Upper lobe of left lung (tissue), 6 donors: ENCODE measurements at regions not wholly inside any gene's neighbourhood (a gene's known extent, or its start where the extent isn't known, plus 50 kb on each side); places are given as distances from the start of the nearest gene placed in this dataset.

Experiments
- ATAC-seq, 2 donors: fragments of 200-7000 bp; cut with Tn5 transposase; one replicate each; pipeline ENCODE4 v1.9.1; 2022; ENCODE audit warnings: mild to moderate bottlenecking in 2 of 2, moderate library complexity in 2 of 2; ENCODE audit not compliant: low FRiP score in 2 of 2
- DNase-seq, 2 donors: peaks; one replicate each; pipeline ENCODE4 v3.0.0-alpha.2; 2019 to 2020
- H3K27ac ChIP-seq, 4 donors: fragments of 200-600 bp; sonication (generic); one replicate each; pipeline ENCODE4 v1.5.1; 2016 to 2019
- H3K27me3 ChIP-seq, 4 donors: fragments of 200-600 bp; sonication (generic); one replicate each; pipeline ENCODE4 v1.5.1; 2017 to 2019
- H3K36me3 ChIP-seq, 4 donors: fragments of 200-600 bp; sonication (generic); one replicate each; pipeline ENCODE4 v1.5.1; 2016 to 2019
- H3K4me1 ChIP-seq, 4 donors: fragments of 200-600 bp; sonication (generic); one replicate each; pipeline ENCODE4 v1.5.1; 2018 to 2019
- H3K4me3 ChIP-seq, 4 donors: fragments of 200-600 bp; sonication (generic); one replicate each; pipeline ENCODE4 v1.5.1; 2017 to 2019; ENCODE audit warnings: mild to moderate bottlenecking in 2 of 4, moderate library complexity in 1 of 4
- H3K9me3 ChIP-seq, 4 donors: fragments of 200-600 bp; sonication (generic); one replicate each; pipeline ENCODE4 v1.5.1; 2018 to 2019
- CTCF ChIP-seq, 6 experiments: fragments of 450-650 bp in 4 of 6; fragments of 200-600 bp in 2 of 6; sonication (generic) in 2 of 6; IDR thresholded peaks; one replicate each; pipeline ENCODE4 v1.5.1; 2016 to 2019; ENCODE audit warnings: antibody characterized with exemption in 6 of 6
- EP300 ChIP-seq, 4 donors: sonication (generic); formaldehyde crosslinking; IDR thresholded peaks; one replicate each; pipeline ENCODE4 v1.5.1; 2017; ENCODE audit warnings: antibody characterized with exemption in 4 of 4, control low read depth in 2 of 4
- POLR2A ChIP-seq, 4 donors: fragments of 450-650 bp; IDR thresholded peaks; one replicate each; pipeline ENCODE4 v1.5.1; 2016 to 2017; ENCODE audit warnings: antibody characterized with exemption in 4 of 4, mild to moderate bottlenecking in 2 of 4
- POLR2AphosphoS5 ChIP-seq, 2 donors: sonication (generic); formaldehyde crosslinking; IDR thresholded peaks; one replicate each; pipeline ENCODE4 v1.5.1; 2017; ENCODE audit warnings: antibody characterized with exemption in 2 of 2
- WGBS, 2 donors: methylation state at CpG; one replicate each; pipeline ENCODE4 v1.1.5; 2017 to 2018; 5-methylcytosine and 5-hydroxymethylcytosine counted together
- donor health status: DM: no; HTN: no; CAD: no; lungs with moderate emphysema.
- donor health status: DM: no; HTN: yes; CAD: no; lungs with severe emphysema.

- DNase-seq (no peak), ATAC-seq (no peak)
- Histone ChIP-seq H3K4me3 (no peak overlapping the region), H3K36me3 (no peaks in the 10 kb centered on the region), H3K4me1 (no peaks in the 10 kb centered on the region), H3K27me3 (no peaks in the 10 kb centered on the region), H3K9me3 (no peaks in the 10 kb centered on the region), H3K27ac (no peak overlapping the region)
- TF ChIP-seq POLR2A (IDR thresholded peaks at IDR 0.05) (no peak), EP300 (IDR thresholded peaks at IDR 0.05) (no peak), POLR2AphosphoS5 (IDR thresholded peaks at IDR 0.05) (no peak), CTCF (IDR thresholded peaks at IDR 0.05) (no peak)
- WGBS, 2 donors: 91% methylated on average over 1 of the region's 1 CpG; no CpG with 5 or more reads in 1 of the 2 donors
These were observed 257.9 kb upstream of the AKR1E2 start for GRCh38 chr10:4568086-4568485.

GRCh38 chr10:4567637-4568036 lies 258.4 kb upstream of the AKR1E2 start:
- no peaks in the 10 kb centered on the region for H3K36me3 ChIP-seq
- no peak for ATAC-seq

GRCh38 chr10:4566011-4566410 lies 260.0 kb upstream of the AKR1E2 start:
- DNase-seq (no peak), ATAC-seq (no peak)
- Histone ChIP-seq H3K9me3 (no peaks in the 10 kb centered on the region), H3K4me3 (no peak overlapping the region), H3K27ac (no peak overlapping the region), H3K36me3 (no peaks in the 10 kb centered on the region), H3K27me3 (no peaks in the 10 kb centered on the region), H3K4me1 (no peaks in the 10 kb centered on the region)
- WGBS, 2 donors: 77 to 78% methylated on average over 2 of the region's 2 CpGs
- no peak for TF ChIP-seq POLR2AphosphoS5 (IDR thresholded peaks at IDR 0.05)
- no peak for TF ChIP-seq EP300 (IDR thresholded peaks at IDR 0.05)
- no peak for TF ChIP-seq POLR2A (IDR thresholded peaks at IDR 0.05)
- TF ChIP-seq CTCF (IDR thresholded peaks at IDR 0.05): no peak

More at GRCh38 chr10:4567637-4568036, 258.4 kb upstream of the AKR1E2 start:
- Histone ChIP-seq H3K9me3 (no peaks in the 10 kb centered on the region), H3K27ac (no peak overlapping the region), H3K4me3 (no peak overlapping the region), H3K4me1 (no peaks in the 10 kb centered on the region), H3K27me3 (no peaks in the 10 kb centered on the region)
- 94 to 96% methylated on average over 1 of the region's 1 CpG for WGBS, 2 donors
- TF ChIP-seq POLR2A (IDR thresholded peaks at IDR 0.05): no peak
- TF ChIP-seq CTCF (IDR thresholded peaks at IDR 0.05): no peak
- TF ChIP-seq POLR2AphosphoS5 (IDR thresholded peaks at IDR 0.05): no peak
- TF ChIP-seq EP300 (IDR thresholded peaks at IDR 0.05): no peak
- no peak for DNase-seq

DNA sequence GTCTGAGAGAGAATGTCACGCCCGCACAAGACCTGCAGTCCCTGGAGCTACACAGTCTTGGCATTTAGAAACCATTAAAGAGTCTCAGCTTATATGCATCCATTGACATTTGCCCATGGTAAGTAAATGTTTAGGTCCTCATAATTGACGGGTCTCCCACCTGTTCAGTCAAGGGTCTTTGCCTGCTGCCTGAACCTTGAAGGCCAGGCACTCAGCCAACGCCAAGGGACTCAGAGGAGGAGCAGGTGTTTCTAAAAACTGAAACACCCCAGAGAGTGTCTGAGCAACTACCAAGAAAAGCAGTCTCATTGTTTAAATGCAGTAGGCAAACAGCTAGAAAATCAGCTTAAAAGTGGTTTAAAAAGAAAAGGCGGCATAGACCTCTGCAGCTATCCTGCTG lies 264.7 kb upstream of the AKR1E2 start:
- Histone ChIP-seq H3K36me3 (no peaks in the 10 kb centered on the region), H3K27ac (no peak overlapping the region), H3K4me3 (no peak overlapping the region), H3K4me1 (no peaks in the 10 kb centered on the region), H3K27me3 (no peaks in the 10 kb centered on the region), H3K9me3 (no peaks in the 10 kb centered on the region)
- DNase-seq: no peak
- 83% methylated on average over 5 of the region's 5 CpGs for WGBS, 2 donors
- ATAC-seq: no peak
- TF ChIP-seq CTCF (IDR thresholded peaks at IDR 0.05) (no peak), POLR2A (IDR thresholded peaks at IDR 0.05) (no peak), EP300 (IDR thresholded peaks at IDR 0.05) (no peak), POLR2AphosphoS5 (IDR thresholded peaks at IDR 0.05) (no peak)

- TF ChIP-seq POLR2AphosphoS5 (IDR thresholded peaks at IDR 0.05): no peak
- TF ChIP-seq EP300 (IDR thresholded peaks at IDR 0.05): no peak
- H3K27me3 ChIP-seq: no peaks in the 10 kb centered on the region
- DNase-seq (peak in 1 of 2 donors; percentile 70), ATAC-seq (no peak)
- whole genome bisulfite sequencing, 2 donors: 90 to 91% methylated on average over 7 to 13 of the region's 13 CpGs
- no peaks in the 10 kb centered on the region for H3K9me3 ChIP-seq
- no peaks in the 10 kb centered on the region for H3K36me3 ChIP-seq
- H3K4me3 ChIP-seq: no peak overlapping the region
- no peak overlapping the region for H3K27ac ChIP-seq
- no peaks in the 10 kb centered on the region for H3K4me1 ChIP-seq
These were observed 268.5 kb upstream of the AKR1E2 start for GRCh38 chr10:4557469-4557868.
